MCF 10A (cell line): ENCODE measurements at regions not wholly inside any gene's neighbourhood (a gene's known extent, or its start where the extent isn't known, plus 50 kb on each side); places are given as distances from the start of the nearest gene placed in this dataset.
"Not testable (repeated sequence)": the region's sequence is repeated elsewhere in the genome, so short reads cannot be mapped to it uniquely, and the experiment has no call there.

Experiments used
- BruUV-seq: library from RNA; stranded (reverse); fragments of 400-500 nt; replicated peaks from 2 replicates; lab custom pipeline; 2021; lab: Mats Ljungman, UMichigan
- CTCF ChIA-PET: fragments of 300-600 bp; sonication (Branson Sonifier 250); formaldehyde crosslinking; extraction: SDS; loops from one replicate; lab custom pipeline; 2021; ENCODE audit warnings: antibody characterized with exemption, inconsistent platforms; lab: Yijun Ruan, JAX
- POLR2A ChIA-PET: fragments of 300-600, 350-650 bp; sonication (Branson Sonifier 250); formaldehyde crosslinking; extraction: SDS; loops from one replicate; lab custom pipeline; 2020; ENCODE audit warnings: antibody characterized with exemption, inconsistent platforms; lab: Yijun Ruan, JAX
- DNase-seq: peaks from one replicate; pipeline ENCODE4 v3.0.0-alpha.2; 2018; ENCODE audit not compliant: unreplicated experiment
- H3K27ac Mint-ChIP-seq: one replicate; pipeline ENCODE4 v1.8.0; 2022; ENCODE audit warnings: mild to moderate bottlenecking, low read depth, mixed read lengths; ENCODE audit not compliant: unreplicated experiment
- H3K27me3 Mint-ChIP-seq: one replicate; pipeline ENCODE4 v1.8.0; 2022; ENCODE audit warnings: mixed read lengths; ENCODE audit not compliant: insufficient read depth, unreplicated experiment
- H3K36me3 Mint-ChIP-seq: one replicate; pipeline ENCODE4 v1.8.0; 2022; ENCODE audit warnings: mild to moderate bottlenecking, moderate library complexity, mixed read lengths; ENCODE audit not compliant: insufficient read depth, unreplicated experiment
- H3K4me1 Mint-ChIP-seq: one replicate; pipeline ENCODE4 v1.8.0; 2022; ENCODE audit warnings: mixed read lengths; ENCODE audit not compliant: insufficient read depth, unreplicated experiment
- H3K4me3 Mint-ChIP-seq: one replicate; pipeline ENCODE4 v1.8.0; 2022; ENCODE audit warnings: mild to moderate bottlenecking, moderate library complexity, mixed read lengths; ENCODE audit not compliant: unreplicated experiment
- H3K9me3 Mint-ChIP-seq: one replicate; pipeline ENCODE4 v1.8.0; 2022; ENCODE audit warnings: mixed read lengths; ENCODE audit not compliant: unreplicated experiment
- CTCF ChIP-seq: fragments of 200-600 bp; IDR thresholded peaks from one replicate; pipeline ENCODE4 v1.8.0; 2022; ENCODE audit warnings: antibody characterized with exemption, mild to moderate bottlenecking; ENCODE audit not compliant: unreplicated experiment
- intact Hi-C: fragments of 100-400 bp; cut with micrococcal nuclease; formaldehyde crosslinking; loops from 2 replicates; pipeline ENCODE4 v1.14.1; 2022

- DNase-seq: no peak
- Mint-ChIP-seq H3K4me1 (peaks cover 8% of the 10 kb centered on the region), H3K9me3 (peaks cover 15% of the 10 kb centered on the region), H3K27me3 (no peaks in the 10 kb centered on the region), H3K36me3 (no peaks in the 10 kb centered on the region), H3K27ac (no peak overlapping the region), H3K4me3 (no peak overlapping the region)
- ChIA-PET POLR2A (no interaction called here), CTCF (interaction anchor here (0.7 kb wide), 1 partner anchor 802 kb away, joined by 3 read pairs; no protein-coding TSS in a partner anchor)
- intact Hi-C loops: no loop called here
- no TSS peak for BruUV-seq
- no peak for TF ChIP-seq CTCF
Observed at GRCh38 chr2:228430986-228431385, 249.5 kb upstream of the SPHKAP start.

GRCh38 chr2:228426502-228427216 lies 245.2 kb upstream of the SPHKAP start:
- no peak for DNase-seq
- Mint-ChIP-seq H3K9me3 (peaks cover 15% of the 10 kb centered on the region), H3K4me3 (no peak overlapping the region), H3K27me3 (no peaks in the 10 kb centered on the region), H3K4me1 (no peaks in the 10 kb centered on the region), H3K27ac (no peak overlapping the region), H3K36me3 (no peaks in the 10 kb centered on the region)
- no TSS peak for BruUV-seq
- no peak for TF ChIP-seq CTCF
- intact Hi-C loops: no loop called here
- ChIA-PET POLR2A (no interaction called here), CTCF (interaction anchor here (0.6 kb wide), 1 partner anchor 173 kb away, joined by 3 read pairs; no protein-coding TSS in a partner anchor)

- POLR2A ChIA-PET, CTCF ChIA-PET, BruUV-seq: not testable (repeated sequence)
Observed at GRCh38 chr2:228425411-228426060, 244.0 kb upstream of the SPHKAP start.

GRCh38 chr2:228417956-228418355 lies 236.5 kb upstream of the SPHKAP start:
- no TSS peak for BruUV-seq
- no peaks in the 10 kb centered on the region for H3K36me3 Mint-ChIP-seq
- CTCF ChIA-PET: interaction anchor here (0.6 kb wide), 1 partner anchor 369 kb away, joined by 3 read pairs; no protein-coding TSS in a partner anchor

More at GRCh38 chr2:228425411-228426060, 244.0 kb upstream of the SPHKAP start:
- intact Hi-C loops, H3K4me1 Mint-ChIP-seq, H3K36me3 Mint-ChIP-seq, H3K27me3 Mint-ChIP-seq, H3K4me3 Mint-ChIP-seq, DNase-seq, H3K27ac Mint-ChIP-seq: not testable (repeated sequence)
- H3K9me3 Mint-ChIP-seq: peaks cover 15% of the 10 kb centered on the region

More at GRCh38 chr2:228417956-228418355, 236.5 kb upstream of the SPHKAP start:
- H3K9me3 Mint-ChIP-seq: peaks cover 5% of the 10 kb centered on the region
- no peak for TF ChIP-seq CTCF
- no peaks in the 10 kb centered on the region for H3K27me3 Mint-ChIP-seq
- POLR2A ChIA-PET: interaction anchor here (0.6 to 1.2 kb wide), 5 partner anchors 9 to 317 kb away, joined by 3 to 4 read pairs (median 3); no protein-coding TSS in a partner anchor
- peaks cover 19% of the 10 kb centered on the region for H3K4me1 Mint-ChIP-seq
- intact Hi-C loops: no loop called here
- peak overlapping the region; percentile 4 for H3K27ac Mint-ChIP-seq
- peak; percentile 38 for DNase-seq
- no peak overlapping the region for H3K4me3 Mint-ChIP-seq
